SK-N-SH (cell line): ENCODE measurements at regions not wholly inside any gene's neighbourhood (a gene's known extent, or its start where the extent isn't known, plus 50 kb on each side); places are given as distances from the start of the nearest gene placed in this dataset.

ENCODE experiments used
- CTCF ChIA-PET: fragments of 300-600, 350-600 bp; formaldehyde crosslinking; extraction: SDS; loops from one replicate; lab custom pipeline; 2021; lab: Yijun Ruan, JAX
- POLR2A ChIA-PET: fragments of 350-600 bp; sonication (Branson Sonifier 250); formaldehyde crosslinking; extraction: SDS; loops from one replicate; lab custom pipeline; 2020; ENCODE audit warnings: antibody characterized with exemption, inconsistent platforms; lab: Yijun Ruan, JAX
- DNase-seq: peaks from one replicate; pipeline ENCODE4 v3.0.0; 2012
- H2AFZ ChIP-seq: fragments of 200-600 bp; sonication (generic); 2 replicates; pipeline ENCODE4 v1.8.1; 2016; ENCODE audit warnings: antibody characterized with exemption, mild to moderate bottlenecking, low read depth
- H3F3A ChIP-seq: fragments of 200-600 bp; sonication (generic); replicated peaks from 2 replicates; pipeline ENCODE3; 2016; ENCODE audit warnings: antibody characterized with exemption, mild to moderate bottlenecking; ENCODE audit not compliant: insufficient read depth
- H3K27ac ChIP-seq, 2 experiments: fragments of 200-500 bp in 1 of 2; fragments of 200-600 bp in 1 of 2; sonication (Bioruptor generic) in 1 of 2; sonication (generic), shearing (Covaris generic) in 1 of 2; 2 replicates each; pipeline versions ENCODE4 v1.5.1 to v1.6.1; 2014 to 2016; ENCODE audit warnings: low read depth in 2 of 2, inconsistent platforms in 1 of 2, low read length in 1 of 2, mild to moderate bottlenecking in 1 of 2, mixed read lengths in 1 of 2
- H3K27me3 ChIP-seq: fragments of 200-600 bp; sonication (generic), shearing (Covaris generic); 2 replicates; pipeline ENCODE4 v1.6.1; 2016; ENCODE audit warnings: mixed run types; ENCODE audit not compliant: insufficient read depth
- H3K36me3 ChIP-seq, 2 experiments: fragments of 200-500 bp in 1 of 2; fragments of 200-600 bp in 1 of 2; sonication (Bioruptor generic) in 1 of 2; sonication (generic) in 1 of 2; replicated peaks in 1 of 2; 2 replicates each; pipeline versions ENCODE3 to v1.5.1; 2014 to 2016; ENCODE audit warnings: low read length in 1 of 2, mild to moderate bottlenecking in 1 of 2; ENCODE audit not compliant: insufficient read depth in 2 of 2, control insufficient read depth in 1 of 2
- H3K4me1 ChIP-seq, 2 experiments: fragments of 200-500 bp in 1 of 2; fragments of 200-600 bp in 1 of 2; sonication (Bioruptor generic) in 1 of 2; sonication (generic), shearing (Covaris generic) in 1 of 2; 2 replicates each; pipeline versions ENCODE4 v1.5.1 to v1.6.1; 2014 to 2016; ENCODE audit warnings: low read depth in 1 of 2, low read length in 1 of 2, mixed run types in 1 of 2; ENCODE audit not compliant: insufficient read depth in 2 of 2, control insufficient read depth in 1 of 2
- H3K4me2 ChIP-seq: fragments of 200-600 bp; sonication (generic), shearing (Covaris generic); 2 replicates; pipeline ENCODE4 v1.6.1; 2017; ENCODE audit warnings: mixed run types
- H3K4me3 ChIP-seq, 2 experiments: fragments of 200-500 bp in 1 of 2; fragments of 200-600 bp in 1 of 2; sonication (Bioruptor generic) in 1 of 2; sonication (generic), shearing (Covaris generic) in 1 of 2; 2 replicates each; pipeline versions ENCODE4 v1.5.1 to v1.8.1; 2014 to 2016; ENCODE audit warnings: low read depth in 2 of 2, inconsistent platforms in 1 of 2, low read length in 1 of 2, mild to moderate bottlenecking in 1 of 2, mixed read lengths in 1 of 2, moderate library complexity in 1 of 2
- H3K79me2 ChIP-seq: fragments of 200-600 bp; sonication (generic); 2 replicates; pipeline ENCODE4 v1.8.1; 2017; ENCODE audit warnings: mild to moderate bottlenecking; ENCODE audit not compliant: insufficient read depth
- H3K9ac ChIP-seq: fragments of 200-600 bp; sonication (generic); 2 replicates; pipeline ENCODE4 v1.6.1; 2017; ENCODE audit warnings: mixed run types
- H3K9me2 ChIP-seq: fragments of 200-600 bp; sonication (generic); 2 replicates; pipeline ENCODE4 v1.6.1; 2017; ENCODE audit warnings: mixed run types
- H3K9me3 ChIP-seq: fragments of 200-600 bp; sonication (generic); 2 replicates; pipeline ENCODE4 v1.6.1; 2017; ENCODE audit warnings: mixed run types, mild to moderate bottlenecking, moderate library complexity
- H4K20me1 ChIP-seq: fragments of 200-600 bp; sonication (generic); 2 replicates; pipeline ENCODE4 v1.6.1; 2017; ENCODE audit warnings: mild to moderate bottlenecking, mixed run types; ENCODE audit not compliant: insufficient read depth
- EZH2phosphoT487 ChIP-seq: fragments of 200-600 bp; sonication (generic); IDR thresholded peaks from 2 replicates; pipeline ENCODE4 v1.6.1; 2017; ENCODE audit warnings: low read depth, mixed run types, mild to moderate bottlenecking, antibody characterized with exemption, moderate library complexity, borderline replicate concordance
- FOSL2 ChIP-seq: IDR thresholded peaks from 2 replicates; pipeline ENCODE4 v1.4.0; 2012; ENCODE audit warnings: low read depth, mild to moderate bottlenecking, moderate library complexity, borderline replicate concordance
- JUND ChIP-seq: IDR thresholded peaks from 2 replicates; pipeline ENCODE4 v1.4.0; 2012
- MEF2A ChIP-seq: IDR thresholded peaks from 2 replicates; pipeline ENCODE4 v1.4.0; 2012; ENCODE audit warnings: low read depth, borderline replicate concordance
- MXI1 ChIP-seq: IDR thresholded peaks from 2 replicates; pipeline ENCODE4 v1.6.1; 2012; ENCODE audit warnings: mild to moderate bottlenecking, low read depth, low read length, improper control_type of control experiment
- RAD21 ChIP-seq: IDR thresholded peaks from 2 replicates; pipeline ENCODE4 v1.6.1; 2012; ENCODE audit warnings: mild to moderate bottlenecking, low read length
- RCOR1 ChIP-seq: fragments of 150-350 bp; IDR thresholded peaks from 2 replicates; pipeline ENCODE4 v1.6.1; 2017; ENCODE audit warnings: antibody characterized with exemption, low read length
- RFX5 ChIP-seq: IDR thresholded peaks from 2 replicates; pipeline ENCODE4 v1.6.1; 2012; ENCODE audit warnings: mild to moderate bottlenecking, improper control_type of control experiment, low read length
- RXRA ChIP-seq: IDR thresholded peaks from 2 replicates; pipeline ENCODE4 v1.4.0; 2012; ENCODE audit warnings: low read depth, mild to moderate bottlenecking, borderline replicate concordance
- SIN3A ChIP-seq: IDR thresholded peaks from 2 replicates; pipeline ENCODE4 v1.6.1; 2012; ENCODE audit warnings: low read depth, mild to moderate bottlenecking, low read length, moderate library complexity, borderline replicate concordance
- SMC3 ChIP-seq: IDR thresholded peaks from 2 replicates; pipeline ENCODE4 v1.6.1; 2012; ENCODE audit warnings: low read depth, low read length, improper control_type of control experiment
- TAF1 ChIP-seq: IDR thresholded peaks from 2 replicates; pipeline ENCODE4 v1.6.1; 2012; ENCODE audit warnings: low read depth, mild to moderate bottlenecking, low read length, moderate library complexity, borderline replicate concordance
- TCF12 ChIP-seq: IDR thresholded peaks from 2 replicates; pipeline ENCODE4 v1.4.0; 2012
- TEAD4 ChIP-seq: IDR thresholded peaks from 2 replicates; pipeline ENCODE4 v1.4.0; 2012; ENCODE audit warnings: mild to moderate bottlenecking, borderline replicate concordance; ENCODE audit not compliant: insufficient read depth
- WGBS: methylation state at CpG from one replicate; pipeline ENCODE4 v1.1.6; 2017; ENCODE audit warnings: low lambda C conversion rate; 5-methylcytosine and 5-hydroxymethylcytosine counted together
- TF ChIP-seq, protein P1 (sequence below): IDR thresholded peaks from 2 replicates; pipeline ENCODE4 v1.4.0; 2012; ENCODE audit warnings: low read depth, borderline replicate concordance
- TF ChIP-seq, protein P2 (sequence below): fragments of 150-350 bp; IDR thresholded peaks from 2 replicates; pipeline ENCODE4 v1.6.1; 2016; ENCODE audit warnings: mild to moderate bottlenecking, low read depth, low read length
- TF ChIP-seq, protein P3 (sequence below): IDR thresholded peaks from 2 replicates; pipeline ENCODE4; 2012
- TF ChIP-seq, protein P4 (sequence below): IDR thresholded peaks from 2 replicates; pipeline ENCODE4 v1.6.1; 2012; ENCODE audit warnings: mild to moderate bottlenecking, low read depth, low read length, moderate library complexity

DNA sequence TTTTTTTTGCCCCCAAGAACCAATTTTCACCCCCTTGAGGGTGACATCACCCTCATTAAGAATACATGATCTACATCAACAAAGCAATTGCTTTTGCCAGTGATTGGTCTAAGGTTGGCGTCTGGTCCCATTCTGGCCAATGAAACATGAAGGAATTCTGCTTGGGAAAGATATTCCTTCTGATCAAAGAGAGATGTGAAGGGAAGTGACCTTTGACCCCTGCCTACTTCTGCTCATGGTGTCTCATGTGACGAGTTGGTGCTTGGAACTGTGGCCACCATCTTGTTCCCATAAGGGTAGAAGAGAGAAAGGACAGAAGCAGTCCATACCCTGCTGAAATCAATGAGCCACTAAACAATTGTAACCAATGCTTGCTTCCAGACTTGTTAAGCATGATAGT lies 85.1 kb downstream of the LBH start (continued):
- TF ChIP-seq, protein P1, sequence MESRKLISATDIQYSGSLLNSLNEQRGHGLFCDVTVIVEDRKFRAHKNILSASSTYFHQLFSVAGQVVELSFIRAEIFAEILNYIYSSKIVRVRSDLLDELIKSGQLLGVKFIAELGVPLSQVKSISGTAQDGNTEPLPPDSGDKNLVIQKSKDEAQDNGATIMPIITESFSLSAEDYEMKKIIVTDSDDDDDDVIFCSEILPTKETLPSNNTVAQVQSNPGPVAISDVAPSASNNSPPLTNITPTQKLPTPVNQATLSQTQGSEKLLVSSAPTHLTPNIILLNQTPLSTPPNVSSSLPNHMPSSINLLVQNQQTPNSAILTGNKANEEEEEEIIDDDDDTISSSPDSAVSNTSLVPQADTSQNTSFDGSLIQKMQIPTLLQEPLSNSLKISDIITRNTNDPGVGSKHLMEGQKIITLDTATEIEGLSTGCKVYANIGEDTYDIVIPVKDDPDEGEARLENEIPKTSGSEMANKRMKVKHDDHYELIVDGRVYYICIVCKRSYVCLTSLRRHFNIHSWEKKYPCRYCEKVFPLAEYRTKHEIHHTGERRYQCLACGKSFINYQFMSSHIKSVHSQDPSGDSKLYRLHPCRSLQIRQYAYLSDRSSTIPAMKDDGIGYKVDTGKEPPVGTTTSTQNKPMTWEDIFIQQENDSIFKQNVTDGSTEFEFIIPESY, result no peak
- TF ChIP-seq, protein P2, sequence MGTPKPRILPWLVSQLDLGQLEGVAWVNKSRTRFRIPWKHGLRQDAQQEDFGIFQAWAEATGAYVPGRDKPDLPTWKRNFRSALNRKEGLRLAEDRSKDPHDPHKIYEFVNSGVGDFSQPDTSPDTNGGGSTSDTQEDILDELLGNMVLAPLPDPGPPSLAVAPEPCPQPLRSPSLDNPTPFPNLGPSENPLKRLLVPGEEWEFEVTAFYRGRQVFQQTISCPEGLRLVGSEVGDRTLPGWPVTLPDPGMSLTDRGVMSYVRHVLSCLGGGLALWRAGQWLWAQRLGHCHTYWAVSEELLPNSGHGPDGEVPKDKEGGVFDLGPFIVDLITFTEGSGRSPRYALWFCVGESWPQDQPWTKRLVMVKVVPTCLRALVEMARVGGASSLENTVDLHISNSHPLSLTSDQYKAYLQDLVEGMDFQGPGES, result no peak
- TF ChIP-seq JUND, result no peak
- TF ChIP-seq, protein P3, sequence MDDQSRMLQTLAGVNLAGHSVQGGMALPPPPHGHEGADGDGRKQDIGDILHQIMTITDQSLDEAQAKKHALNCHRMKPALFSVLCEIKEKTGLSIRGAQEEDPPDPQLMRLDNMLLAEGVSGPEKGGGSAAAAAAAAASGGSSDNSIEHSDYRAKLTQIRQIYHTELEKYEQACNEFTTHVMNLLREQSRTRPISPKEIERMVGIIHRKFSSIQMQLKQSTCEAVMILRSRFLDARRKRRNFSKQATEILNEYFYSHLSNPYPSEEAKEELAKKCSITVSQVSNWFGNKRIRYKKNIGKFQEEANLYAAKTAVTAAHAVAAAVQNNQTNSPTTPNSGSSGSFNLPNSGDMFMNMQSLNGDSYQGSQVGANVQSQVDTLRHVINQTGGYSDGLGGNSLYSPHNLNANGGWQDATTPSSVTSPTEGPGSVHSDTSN, result no peak
- no peak for TF ChIP-seq TAF1
- TF ChIP-seq TEAD4, result no peak
- TF ChIP-seq EZH2phosphoT487, result no peak
- TF ChIP-seq RXRA, result no peak
- TF ChIP-seq RFX5, result no peak
- no peak for TF ChIP-seq RCOR1
- TF ChIP-seq TCF12, result no peak
- no peak for TF ChIP-seq FOSL2
- TF ChIP-seq MXI1, result no peak

DNA sequence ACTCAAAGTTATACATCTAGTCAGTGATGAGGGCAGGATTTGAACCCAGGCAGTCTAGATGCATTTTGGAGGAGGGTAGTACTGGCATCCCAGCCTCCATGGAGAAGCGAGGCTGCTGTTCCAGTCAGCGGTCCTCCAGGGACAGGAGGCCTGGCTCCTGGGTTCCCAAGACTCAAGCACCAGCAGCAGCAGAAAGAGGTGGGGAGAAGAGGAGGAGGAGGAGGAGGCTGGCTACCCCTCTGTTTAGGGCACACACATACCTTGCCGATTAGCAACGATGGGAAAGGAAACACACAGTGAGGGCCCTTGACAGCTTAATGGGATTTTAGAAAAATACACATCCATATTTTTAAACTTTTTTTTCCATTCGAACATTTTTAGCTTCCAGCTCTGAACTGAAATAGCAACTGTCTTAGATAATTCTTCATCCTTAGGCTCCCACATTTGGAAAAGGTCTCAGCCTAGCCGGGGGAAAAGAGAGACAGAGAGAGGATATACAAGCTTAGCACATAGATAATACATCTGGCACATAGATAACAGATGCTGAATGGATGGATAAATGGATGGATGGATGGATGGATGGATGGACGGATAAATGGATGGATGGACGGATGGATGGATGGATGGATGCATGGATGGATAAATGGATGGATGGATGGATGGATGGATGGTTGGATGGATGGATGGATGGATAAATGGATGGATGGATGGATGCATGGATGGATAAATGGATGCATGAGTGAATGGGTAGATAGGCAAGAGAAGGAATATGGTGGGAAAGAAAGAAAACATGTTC lies 87.9 kb downstream of the LBH start:
- ChIA-PET POLR2A (no interaction called here), CTCF (interaction anchor here (1.0 kb wide), 2 partner anchors 14 to 392 kb away, joined by 3 to 4 read pairs; no protein-coding TSS in a partner anchor)
- no peaks in the 10 kb centered on the region for H3K27me3 ChIP-seq
- TF ChIP-seq, protein P2, result no peak
- TF ChIP-seq, protein P4, sequence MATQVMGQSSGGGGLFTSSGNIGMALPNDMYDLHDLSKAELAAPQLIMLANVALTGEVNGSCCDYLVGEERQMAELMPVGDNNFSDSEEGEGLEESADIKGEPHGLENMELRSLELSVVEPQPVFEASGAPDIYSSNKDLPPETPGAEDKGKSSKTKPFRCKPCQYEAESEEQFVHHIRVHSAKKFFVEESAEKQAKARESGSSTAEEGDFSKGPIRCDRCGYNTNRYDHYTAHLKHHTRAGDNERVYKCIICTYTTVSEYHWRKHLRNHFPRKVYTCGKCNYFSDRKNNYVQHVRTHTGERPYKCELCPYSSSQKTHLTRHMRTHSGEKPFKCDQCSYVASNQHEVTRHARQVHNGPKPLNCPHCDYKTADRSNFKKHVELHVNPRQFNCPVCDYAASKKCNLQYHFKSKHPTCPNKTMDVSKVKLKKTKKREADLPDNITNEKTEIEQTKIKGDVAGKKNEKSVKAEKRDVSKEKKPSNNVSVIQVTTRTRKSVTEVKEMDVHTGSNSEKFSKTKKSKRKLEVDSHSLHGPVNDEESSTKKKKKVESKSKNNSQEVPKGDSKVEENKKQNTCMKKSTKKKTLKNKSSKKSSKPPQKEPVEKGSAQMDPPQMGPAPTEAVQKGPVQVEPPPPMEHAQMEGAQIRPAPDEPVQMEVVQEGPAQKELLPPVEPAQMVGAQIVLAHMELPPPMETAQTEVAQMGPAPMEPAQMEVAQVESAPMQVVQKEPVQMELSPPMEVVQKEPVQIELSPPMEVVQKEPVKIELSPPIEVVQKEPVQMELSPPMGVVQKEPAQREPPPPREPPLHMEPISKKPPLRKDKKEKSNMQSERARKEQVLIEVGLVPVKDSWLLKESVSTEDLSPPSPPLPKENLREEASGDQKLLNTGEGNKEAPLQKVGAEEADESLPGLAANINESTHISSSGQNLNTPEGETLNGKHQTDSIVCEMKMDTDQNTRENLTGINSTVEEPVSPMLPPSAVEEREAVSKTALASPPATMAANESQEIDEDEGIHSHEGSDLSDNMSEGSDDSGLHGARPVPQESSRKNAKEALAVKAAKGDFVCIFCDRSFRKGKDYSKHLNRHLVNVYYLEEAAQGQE, result no peak
- TF ChIP-seq FOSL2, result no peak
- TF ChIP-seq EZH2phosphoT487, result no peak
- no peak for TF ChIP-seq MEF2A
- TF ChIP-seq SIN3A, result no peak
- no peak for TF ChIP-seq RAD21
- TF ChIP-seq RXRA, result no peak
- TF ChIP-seq RFX5, result no peak
- no peak for TF ChIP-seq MXI1
- TF ChIP-seq SMC3, result no peak
- 55% methylated on average over 8 of the region's 8 CpGs for WGBS
- H3K4me3 ChIP-seq, result no peak overlapping the region
- no peaks in the 10 kb centered on the region for H3K36me3 ChIP-seq
- H3K4me1 ChIP-seq, result no peaks in the 10 kb centered on the region; a peak in 1 of 4 replicates
- H3K9me2 ChIP-seq, result no peaks in the 10 kb centered on the region
- no peak overlapping the region for H3K4me2 ChIP-seq
- H3K27ac ChIP-seq, result no peak overlapping the region
- no peak overlapping the region for H3K9ac ChIP-seq
- H2AFZ ChIP-seq, result no peak overlapping the region
- no peaks in the 10 kb centered on the region for H3K79me2 ChIP-seq
- H4K20me1 ChIP-seq, result no peaks in the 10 kb centered on the region
- no peak for DNase-seq
- no peaks in the 10 kb centered on the region for H3K9me3 ChIP-seq
- H3F3A ChIP-seq, result no peaks in the 10 kb centered on the region
